Hematopoietic multipotent progenitor cell (in vitro differentiated cells): ENCODE measurements at regions not wholly inside any gene's neighbourhood (a gene's known extent, or its start where the extent isn't known, plus 50 kb on each side); places are given as distances from the start of the nearest gene placed in this dataset.

Experiments
- DNase-seq, 3 donors: peaks; one replicate each; pipeline ENCODE4 v3.0.0-alpha.2; 2011 to 2015; ENCODE audit warnings: low read depth in 2 of 3, low spot score in 2 of 3

GRCh38 chr14:94890785-94891184 lies 120.9 kb upstream of the GSC start:
- DNase-seq: no peak

- no peak for DNase-seq
Observed at GRCh38 chr14:94889520-94890312, 119.8 kb upstream of the GSC start.

DNA sequence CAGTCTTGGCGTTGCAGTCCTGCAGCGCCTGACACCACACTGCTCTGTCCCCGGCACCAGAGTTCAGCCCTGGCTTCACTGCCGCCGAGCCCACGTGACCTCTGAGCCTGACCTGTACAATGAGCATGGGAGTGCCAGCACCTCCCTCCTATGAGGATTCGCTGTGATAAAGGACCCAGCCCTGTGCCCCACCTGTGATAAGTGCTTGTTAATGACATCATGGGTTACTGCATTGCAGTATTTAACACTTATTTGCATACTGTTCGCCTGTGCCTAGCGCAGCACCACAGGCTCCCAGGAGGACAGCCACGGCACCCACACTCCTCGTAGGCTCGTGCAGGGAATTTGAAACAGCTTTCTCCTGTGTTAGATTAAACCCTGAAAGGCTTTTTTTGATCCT lies 118.2 kb upstream of the GSC start:
- no peak for DNase-seq

DNA sequence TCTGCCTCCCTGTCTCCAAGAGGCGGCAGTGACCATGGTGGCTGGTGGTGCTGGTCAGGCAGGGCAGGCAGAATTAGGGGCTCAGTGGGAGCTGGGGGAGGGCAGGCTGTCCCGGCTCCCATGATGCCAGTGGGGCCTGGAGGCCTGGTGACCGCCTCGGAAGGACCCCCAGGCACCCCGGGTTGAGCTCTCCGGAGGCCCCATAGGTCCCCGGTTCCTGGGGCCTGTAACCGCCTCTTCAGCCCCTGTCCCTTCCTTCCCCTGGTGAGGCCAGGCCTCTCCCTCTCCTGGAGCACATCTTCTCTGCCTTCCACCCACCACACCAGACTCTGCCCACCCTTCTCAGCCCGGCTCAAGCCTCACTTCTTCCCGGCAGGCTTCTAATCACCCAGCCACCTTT lies 117.7 kb upstream of the GSC start:
- DNase-seq: no peak

GRCh38 chr14:94886931-94887330 lies 117.0 kb upstream of the GSC start:
- DNase-seq: no peak

DNA sequence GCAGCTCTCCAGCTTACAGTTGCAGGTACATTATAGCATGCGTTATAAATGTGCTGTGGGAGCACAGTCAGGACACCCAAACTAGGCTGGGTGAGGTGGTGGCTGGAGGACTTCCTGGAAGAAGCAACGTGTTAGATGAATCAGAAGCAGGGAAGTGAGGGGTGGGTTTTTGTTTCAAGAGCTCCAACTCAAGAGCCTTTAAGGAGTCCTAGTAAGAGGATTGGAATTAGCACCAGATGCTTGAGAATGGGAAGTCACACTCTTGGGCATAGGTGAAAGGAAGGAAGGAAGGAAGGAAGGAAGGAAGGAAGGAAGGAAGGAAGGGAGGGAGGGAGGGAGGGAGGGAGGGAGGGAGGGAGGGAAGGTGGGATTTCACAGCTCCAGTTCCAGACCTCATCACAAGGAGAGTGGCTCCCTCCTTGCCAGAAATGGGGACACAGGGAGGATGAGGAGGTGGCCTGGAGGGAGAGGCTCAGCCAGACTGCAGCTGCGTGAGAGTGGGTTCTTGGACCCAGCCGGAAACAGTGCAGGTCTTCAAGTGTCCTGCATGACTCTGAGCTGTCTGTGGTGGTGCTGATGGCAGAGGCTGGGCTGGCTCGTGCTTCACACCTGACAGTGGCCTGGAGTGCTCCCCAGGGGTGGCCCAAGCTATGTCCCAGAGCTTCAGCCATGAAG lies 115.7 kb upstream of the GSC start:
- no peak for DNase-seq

- DNase-seq: no peak
Observed at GRCh38 chr14:94884616-94885230, 114.8 kb upstream of the GSC start.

- DNase-seq: no peak
Observed at GRCh38 chr14:94882401-94882800, 112.5 kb upstream of the GSC start.

GRCh38 chr14:94880876-94881275 lies 111.0 kb upstream of the GSC start:
- no peak for DNase-seq

DNA sequence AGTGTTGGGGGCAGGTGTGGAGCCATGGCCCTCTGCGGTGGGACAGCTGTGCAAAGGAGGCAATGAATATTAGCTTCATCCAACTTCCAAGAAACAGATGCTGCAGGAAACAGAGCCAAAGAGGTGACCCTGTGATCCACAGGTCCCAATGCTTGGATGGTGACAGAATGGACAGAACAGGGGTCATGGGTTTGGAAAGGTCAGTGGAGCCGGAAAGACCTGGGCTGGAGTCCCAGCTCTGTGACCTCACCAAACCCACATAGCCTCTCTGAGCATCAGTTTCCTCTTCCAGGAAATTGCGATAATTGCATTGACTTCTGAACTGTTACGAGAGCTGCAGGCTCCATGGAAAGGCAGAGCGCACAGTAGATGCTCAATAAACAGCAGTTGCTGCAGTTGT lies 110.2 kb upstream of the GSC start:
- no peak for DNase-seq

DNA sequence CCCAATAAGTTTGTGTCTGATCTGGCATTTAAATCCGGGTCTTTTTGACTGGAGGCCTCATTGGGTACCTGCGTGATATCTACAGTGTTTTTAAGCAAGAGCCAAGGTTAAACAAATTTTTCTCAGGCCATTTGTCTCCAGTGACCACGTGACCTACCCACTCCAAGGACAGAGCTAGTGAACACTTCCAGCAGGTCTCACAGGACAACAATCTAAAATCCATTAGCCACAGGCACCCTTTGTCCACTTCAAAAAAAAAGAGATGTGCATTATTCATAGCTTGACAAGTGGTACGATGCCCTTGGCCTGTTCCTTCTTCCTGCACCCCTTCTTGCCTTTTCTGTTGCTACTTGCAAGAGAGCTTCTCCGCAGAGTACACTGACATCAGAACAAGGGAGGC lies 109.6 kb upstream of the GSC start:
- no peak for DNase-seq

- no peak for DNase-seq
Observed at GRCh38 chr14:94876306-94876705, 106.4 kb upstream of the GSC start.

- DNase-seq: no peak
Observed at GRCh38 chr14:94875256-94875655, 105.3 kb upstream of the GSC start.

DNA sequence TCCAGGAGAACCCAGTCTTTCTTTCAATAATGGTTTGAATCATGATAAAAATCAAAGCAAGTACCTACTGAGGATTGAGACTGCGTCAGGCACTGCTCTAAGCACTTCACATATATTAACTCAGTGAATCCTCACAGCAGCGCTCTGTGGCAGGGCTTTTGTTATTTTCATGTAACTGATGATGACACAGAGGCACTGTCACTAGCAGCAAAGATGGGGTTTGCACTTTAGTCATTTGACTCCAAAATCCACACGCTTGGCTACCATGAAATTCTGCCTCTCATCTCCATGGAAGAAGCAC lies 98.8 kb upstream of the GSC start:
- DNase-seq: no peak

- no peak for DNase-seq
Observed at GRCh38 chr14:94867946-94868771, 98.2 kb upstream of the GSC start.

DNA sequence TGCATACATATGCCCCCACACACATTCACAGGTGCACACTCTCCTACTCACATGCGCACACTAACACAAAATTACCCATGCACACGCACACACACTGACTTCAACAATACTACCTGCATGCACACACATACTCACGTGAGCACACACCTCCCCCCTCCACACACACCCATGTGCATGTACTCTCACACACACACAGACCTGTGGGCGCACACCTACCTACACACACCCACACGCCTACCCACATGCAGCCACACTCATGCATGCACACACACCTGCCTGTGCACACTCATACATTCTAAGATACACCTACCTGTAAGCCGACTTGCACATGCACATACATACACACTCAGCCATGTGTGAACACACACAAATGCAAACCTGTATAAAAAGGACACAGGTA lies 97.3 kb upstream of the GSC start:
- DNase-seq: no peak

- DNase-seq: no peak
Observed at GRCh38 chr14:94864387-94865195, 94.7 kb upstream of the GSC start.

DNA sequence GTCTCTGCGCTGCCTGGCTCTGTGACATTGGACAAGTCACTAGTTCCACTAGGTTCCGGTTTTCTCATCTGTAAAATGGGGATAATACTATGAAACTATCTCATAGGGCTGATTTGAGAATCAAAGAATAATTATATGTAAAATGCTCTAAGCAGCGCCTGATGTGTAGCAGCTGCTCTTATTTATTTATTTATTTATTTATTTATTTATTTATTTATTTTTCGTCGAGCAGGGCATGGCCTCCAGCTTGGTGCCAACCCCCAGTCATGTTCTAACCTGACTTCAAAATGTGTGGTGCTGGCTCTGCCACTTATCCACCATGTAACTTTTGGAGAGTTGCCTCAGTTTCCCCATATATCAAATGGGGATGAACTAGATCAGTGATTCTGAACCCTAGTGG lies 93.5 kb upstream of the GSC start:
- no peak for DNase-seq

GRCh38 chr14:94857950-94858349 lies 88.0 kb upstream of the GSC start:
- DNase-seq: no peak

GRCh38 chr14:94853920-94854319 lies 84.0 kb upstream of the GSC start:
- no peak for DNase-seq
